RKO (cell line): ENCODE measurements at regions not wholly inside any gene's neighbourhood (a gene's known extent, or its start where the extent isn't known, plus 50 kb on each side); places are given as distances from the start of the nearest gene placed in this dataset.

Experiments used
- DNase-seq: peaks from one replicate; pipeline ENCODE4 v3.0.0-alpha.2; 2016; ENCODE audit warnings: low spot score

DNA sequence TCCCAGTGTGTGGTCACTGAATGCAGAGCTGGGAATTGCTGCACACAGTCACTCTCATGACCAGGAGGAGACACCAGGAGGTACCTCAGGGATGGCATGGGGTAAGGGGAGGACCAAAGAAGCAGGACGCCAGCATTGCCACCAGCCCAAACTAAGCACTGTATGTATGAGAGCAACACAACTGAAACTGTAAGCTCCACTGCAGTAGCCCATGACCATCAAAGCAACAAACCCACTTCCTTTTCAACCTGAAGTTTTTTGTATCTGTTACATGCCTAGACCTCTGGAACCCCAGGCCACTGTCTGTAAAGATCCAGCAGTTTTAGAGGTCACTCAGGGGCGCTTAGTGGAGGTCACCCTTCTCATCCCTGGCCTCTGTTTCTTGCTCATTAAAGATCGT, 164.3 kb downstream of the SETD4 start:
- DNase-seq: no peak

DNA sequence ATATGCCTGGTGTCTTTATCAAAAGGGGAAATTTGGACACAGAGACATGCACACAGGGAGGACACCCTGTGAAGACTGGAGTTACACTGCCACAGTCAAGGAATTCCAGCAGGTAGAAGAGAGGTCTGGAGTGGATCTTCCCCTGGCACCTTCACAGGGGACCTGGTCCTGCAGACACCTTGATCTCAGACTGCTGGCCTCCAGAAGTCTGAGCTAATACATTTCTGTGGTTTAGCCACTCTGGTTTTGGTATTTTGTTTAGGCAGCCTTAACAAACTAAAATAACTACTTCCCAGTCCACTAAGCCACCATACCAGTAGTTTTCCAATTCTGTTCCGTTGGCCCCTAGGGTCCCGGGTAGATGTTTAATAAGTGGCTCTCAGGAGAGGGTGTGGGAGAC, 164.7 kb downstream of the SETD4 start:
- DNase-seq: no peak

DNA sequence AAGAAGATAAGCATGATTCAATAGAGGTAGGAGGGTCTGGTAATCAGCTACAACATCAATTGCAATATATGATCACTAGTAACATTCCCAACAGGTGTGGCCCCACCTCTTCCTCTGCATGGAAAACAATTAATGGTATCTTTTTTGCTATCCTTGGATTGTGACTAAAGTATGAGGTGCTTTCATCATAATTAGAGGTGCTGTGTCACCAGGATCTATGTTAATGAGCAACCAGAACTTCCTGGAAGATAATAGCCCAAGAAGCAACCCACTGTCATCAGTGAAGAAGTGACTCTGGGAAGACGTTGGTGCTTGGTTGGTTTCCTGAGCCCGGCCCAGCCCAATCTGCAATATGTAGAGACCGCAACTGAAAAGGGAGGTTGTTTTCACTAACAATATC, 167.2 kb downstream of the SETD4 start:
- no peak for DNase-seq

DNA sequence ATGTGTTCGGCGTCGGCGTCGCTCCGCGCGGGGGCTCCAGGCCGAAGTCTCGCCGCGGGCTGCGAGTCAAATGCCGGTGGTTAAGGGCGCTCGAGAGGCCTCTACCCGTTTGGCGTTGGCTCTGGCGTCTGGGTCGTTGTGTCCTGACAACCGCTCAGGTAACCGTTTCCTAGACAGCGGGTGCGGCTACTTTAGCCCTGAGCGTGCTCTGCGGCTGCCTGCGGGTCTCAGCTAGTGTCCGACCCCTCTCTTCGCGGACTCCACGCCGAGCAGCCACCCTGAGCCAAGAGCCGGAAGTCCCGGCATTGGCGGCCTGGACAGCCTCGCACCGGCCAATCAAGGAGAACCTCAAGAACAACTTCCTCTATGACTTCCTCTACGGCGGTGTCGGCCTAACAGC, 173.4 kb downstream of the SETD4 start:
- no peak for DNase-seq

DNA sequence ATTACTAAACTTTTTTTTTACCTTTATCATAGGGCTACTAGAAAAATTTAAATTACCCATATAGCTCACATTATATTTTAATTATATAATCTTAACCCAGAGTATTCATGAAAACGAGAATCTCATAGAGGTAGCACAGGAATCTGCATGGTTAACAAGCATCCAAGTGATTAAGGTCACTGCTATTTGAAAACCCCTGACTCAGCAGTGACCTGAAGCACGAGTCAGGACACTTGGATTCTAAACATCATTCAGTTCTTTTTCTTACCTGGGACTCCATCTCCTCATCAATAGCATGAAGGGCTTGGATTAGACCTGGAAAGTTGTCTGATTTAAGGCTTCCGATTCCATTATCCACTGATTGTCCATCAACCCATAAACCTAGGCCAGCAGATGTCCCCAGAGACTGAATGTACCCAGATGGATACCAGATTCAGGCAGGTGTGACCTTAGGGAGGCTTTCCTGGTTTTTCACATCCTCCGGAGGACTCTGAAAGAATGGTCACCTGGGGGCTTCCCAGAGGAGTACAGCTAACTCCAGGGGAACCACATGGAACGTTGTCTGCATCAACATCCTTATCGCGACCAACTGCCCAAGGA, 174.3 kb downstream of the SETD4 start:
- DNase-seq: no peak

DNA sequence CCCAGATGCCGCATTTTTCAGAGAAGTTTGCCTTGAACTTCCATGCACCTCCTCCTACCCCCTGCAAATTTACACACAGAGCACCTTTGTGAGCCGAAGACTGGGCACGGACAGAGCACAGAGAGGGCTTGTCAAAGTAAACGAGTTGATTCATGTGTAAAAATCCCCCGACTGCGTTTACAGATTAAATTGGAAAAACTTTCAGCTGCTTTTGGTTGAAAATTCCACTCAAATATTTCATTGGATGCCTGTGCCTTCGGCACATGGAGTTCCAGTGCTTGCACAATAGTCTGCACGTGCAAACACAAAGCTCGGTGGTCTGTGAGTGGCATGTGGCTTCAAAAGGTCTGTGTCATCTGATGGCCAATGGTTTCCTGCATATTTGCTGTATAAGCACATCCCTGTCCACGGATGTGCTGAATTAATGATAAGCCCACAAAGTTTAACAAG, 177.5 kb downstream of the SETD4 start:
- DNase-seq: no peak

- no peak for DNase-seq
Observed at GRCh38 chr21:35873441-35873840, 186.9 kb downstream of the SETD4 start.

DNA sequence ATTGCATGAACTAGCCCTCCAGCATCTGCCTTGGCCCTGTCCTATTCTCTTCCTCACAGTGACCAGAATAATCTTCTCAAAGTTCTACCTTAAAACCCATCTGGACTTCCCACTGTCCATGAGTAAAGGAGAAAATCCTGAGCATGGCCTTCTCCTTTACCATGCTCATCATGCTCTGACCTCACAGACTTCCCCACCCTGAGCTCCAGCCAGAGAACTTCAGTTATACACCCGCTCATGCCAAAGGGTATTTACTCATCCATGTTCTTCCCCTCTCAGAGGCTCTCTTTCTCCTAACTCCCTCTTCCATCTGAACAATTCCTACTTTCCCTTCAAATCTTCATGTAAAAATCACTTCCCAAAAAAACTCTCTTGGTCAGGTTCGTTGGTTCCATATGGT, 188.4 kb downstream of the SETD4 start:
- DNase-seq: no peak

- DNase-seq: no peak
Observed at GRCh38 chr21:35868869-35869223, 191.5 kb downstream of the SETD4 start.

DNA sequence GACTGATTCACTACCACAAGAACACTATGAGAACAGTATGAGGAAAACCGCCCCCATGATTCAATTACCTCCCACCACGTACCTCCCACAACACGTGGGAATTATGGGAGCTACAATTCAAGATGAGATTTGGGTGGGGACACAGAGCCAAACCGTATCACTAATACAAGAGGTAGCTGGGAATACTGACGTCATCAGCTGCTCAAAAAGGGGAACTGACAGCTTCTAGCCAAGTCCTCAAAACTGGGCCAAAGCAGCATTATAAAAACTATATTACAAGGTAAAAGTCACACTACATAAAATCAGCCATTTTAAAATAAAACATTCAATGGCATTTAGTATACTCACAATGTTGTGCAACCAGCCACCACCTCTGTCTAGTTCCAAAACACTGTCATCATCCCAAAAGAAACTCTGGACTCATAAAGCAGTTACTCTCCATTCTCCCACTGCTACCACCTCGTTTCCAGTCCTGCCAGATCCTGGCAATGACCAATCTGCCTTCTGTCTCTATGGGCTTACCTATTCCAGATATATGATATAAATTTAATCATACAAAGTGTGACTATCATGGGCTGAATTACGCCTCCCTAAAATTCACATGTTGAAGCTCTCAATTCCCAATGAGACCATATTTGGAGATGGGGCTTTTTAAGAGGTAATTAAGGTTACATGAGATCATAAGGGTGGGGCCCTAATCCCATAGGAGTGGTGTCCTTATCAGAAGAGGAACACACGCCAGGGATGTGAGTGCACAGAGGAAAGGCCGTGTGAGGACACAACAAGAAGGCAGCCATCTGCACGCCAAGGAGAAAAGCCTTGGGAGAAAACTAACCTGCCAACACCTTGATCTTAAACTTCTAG, 192.1 kb downstream of the SETD4 start:
- DNase-seq: no peak

DNA sequence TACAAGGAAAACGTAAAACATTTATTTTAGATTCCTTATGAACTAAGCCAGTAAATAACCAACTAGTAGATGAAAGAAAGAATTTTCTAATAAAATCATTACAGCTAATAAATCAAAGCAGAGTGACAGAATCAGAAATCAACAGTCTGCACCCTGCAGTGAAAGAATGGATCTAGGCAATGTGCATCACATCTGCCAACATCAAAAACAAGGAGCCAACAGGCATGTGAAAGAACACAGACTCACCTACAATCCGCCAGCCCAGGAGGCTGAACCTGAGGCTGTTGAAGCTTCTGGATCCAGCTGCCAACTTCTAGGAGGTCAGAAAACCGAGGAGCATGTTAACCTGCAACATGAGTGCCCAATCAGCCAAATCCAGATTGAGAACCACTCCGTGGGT, 196.3 kb downstream of the SETD4 start:
- no peak for DNase-seq

- no peak for DNase-seq
Observed at GRCh38 chr21:35862969-35863368, 197.4 kb downstream of the SETD4 start.

GRCh38 chr21:35861661-35862060, 198.7 kb downstream of the SETD4 start:
- DNase-seq: no peak

GRCh38 chr21:35860189-35860869, 200.0 kb downstream of the SETD4 start:
- DNase-seq: no peak

DNA sequence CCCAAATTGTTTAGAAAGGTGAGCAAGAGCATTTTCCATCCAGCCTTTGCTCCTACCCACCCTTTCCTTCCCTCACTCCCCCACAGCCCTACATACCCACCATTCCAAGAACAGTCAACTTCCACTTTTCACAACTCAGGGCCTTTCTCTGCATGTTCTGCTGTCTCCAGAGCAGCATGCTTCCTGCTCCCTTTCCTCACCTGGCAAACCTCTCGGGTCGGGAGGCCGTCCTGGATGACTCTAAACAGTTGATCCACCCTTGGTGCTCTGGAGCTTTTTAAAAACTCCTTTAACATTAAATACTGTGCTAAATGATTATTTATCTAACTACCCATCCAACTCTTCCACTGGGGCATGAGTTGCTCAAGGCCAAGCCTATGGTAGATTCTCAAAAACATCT, 200.6 kb downstream of the SETD4 start:
- DNase-seq: no peak

GRCh38 chr21:35857095-35857494, 203.2 kb downstream of the SETD4 start:
- no peak for DNase-seq

- no peak for DNase-seq
Observed at GRCh38 chr21:35855484-35855883, 204.8 kb downstream of the SETD4 start.

GRCh38 chr21:35854281-35854680, 206.0 kb downstream of the SETD4 start:
- DNase-seq: no peak

DNA sequence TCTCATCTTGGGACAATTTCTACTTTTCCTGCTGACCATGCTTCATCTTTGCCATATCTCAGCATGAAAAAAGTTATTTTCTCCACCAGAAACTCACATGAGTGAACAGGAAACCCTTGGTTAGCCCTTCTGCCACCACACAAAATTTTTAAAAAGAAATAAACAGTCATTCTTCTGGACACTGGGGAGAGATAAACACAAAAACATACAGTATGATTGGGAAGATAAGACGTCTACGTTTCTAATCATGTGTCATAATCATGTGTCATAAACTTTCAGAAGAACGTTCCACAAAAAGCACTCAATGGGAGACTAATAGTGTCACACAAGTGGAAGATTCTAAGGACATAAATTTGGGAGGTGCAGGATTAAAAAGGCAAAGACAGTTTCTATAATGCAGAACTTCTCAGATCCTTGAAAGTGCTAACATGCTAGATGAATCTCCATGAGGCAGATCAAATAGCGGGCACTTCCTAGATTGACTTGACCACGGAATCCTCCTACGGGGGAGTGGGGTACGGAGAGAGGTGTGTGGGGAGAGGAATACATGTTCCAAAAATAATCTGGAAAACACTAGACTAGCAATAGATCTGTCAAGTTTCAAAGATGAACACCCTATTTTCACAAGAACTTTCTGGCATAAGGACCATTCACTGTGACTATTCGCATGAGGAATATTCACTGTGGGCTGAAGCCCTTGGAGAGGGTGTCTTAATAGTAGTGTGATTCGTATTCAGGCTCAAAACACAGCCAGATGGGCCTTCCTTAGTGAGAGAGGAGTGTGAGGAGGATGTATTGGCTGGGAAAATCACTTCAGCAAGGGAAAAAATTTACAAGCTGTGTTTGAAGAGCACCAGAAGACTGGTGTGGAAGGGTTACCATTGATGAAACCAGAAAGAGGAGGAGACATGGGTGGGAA, 206.7 kb downstream of the SETD4 start:
- no peak for DNase-seq

- DNase-seq: no peak
Observed at GRCh38 chr21:35852820-35853219, 207.5 kb downstream of the SETD4 start.

DNA sequence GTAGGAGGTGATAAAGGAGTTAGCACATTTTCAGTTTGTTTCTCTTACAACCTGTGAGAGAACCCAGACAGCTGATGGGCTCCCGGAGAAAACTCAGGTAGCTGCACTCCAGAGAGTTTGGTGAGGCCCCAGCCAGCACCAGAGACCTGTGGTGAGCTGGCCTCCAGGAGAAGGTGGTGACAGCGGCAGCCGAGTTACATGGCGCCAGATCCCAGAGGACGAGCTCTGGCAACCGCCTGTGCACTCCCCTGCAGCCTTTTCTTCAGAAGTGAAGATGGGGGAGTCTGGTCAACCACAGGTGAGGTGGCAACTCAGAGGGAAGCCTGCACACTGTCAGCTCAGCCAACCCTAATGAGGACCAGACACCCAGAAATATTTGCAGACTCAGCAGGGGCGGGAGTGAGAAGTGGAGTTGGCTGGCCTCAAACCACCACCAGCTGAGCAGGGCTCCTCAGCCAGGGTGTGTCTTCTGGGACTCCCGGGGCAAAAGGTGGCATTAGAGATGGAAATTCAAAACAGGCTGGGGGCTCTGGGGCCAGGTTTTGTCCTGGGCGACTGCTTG, 209.7 kb downstream of the SETD4 start:
- DNase-seq: no peak

DNA sequence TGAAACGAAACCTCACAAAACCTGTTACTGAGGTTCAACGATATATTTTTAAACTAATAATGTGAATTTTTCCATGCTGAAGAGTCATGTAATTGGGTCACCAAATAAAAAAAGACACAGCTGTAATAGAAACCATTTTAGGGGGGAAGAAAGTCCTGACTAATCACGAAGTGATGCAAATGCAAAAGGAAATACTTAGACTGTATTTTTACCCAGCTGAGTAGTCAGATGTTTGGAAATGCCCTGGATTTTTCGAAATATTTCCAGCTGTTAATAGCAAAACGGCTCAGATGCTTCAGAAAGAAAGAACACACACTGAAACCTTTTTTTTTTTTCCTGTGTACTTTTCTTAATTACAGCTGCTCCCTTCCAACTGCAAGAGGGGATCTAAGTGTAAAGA, 210.3 kb downstream of the SETD4 start:
- DNase-seq: no peak
